Transverse colon (tissue), 4 donors: ENCODE measurements at regions not wholly inside any gene's neighbourhood (a gene's known extent, or its start where the extent isn't known, plus 50 kb on each side); places are given as distances from the start of the nearest gene placed in this dataset.

Source experiments
- DNase-seq: peaks from one replicate; pipeline ENCODE4 v3.0.0-alpha.2; 2019
- H3K27ac ChIP-seq, 4 donors: fragments of 200-600 bp; sonication (generic); 2 replicates each; pipeline ENCODE4 v1.5.1; 2016 to 2018; ENCODE audit warnings: inconsistent platforms in 4 of 4
- H3K27me3 ChIP-seq: fragments of 200-600 bp; sonication (generic); 2 replicates; pipeline ENCODE4 v1.5.1; 2017; ENCODE audit warnings: inconsistent platforms
- H3K36me3 ChIP-seq, 4 donors: fragments of 200-600 bp; sonication (generic); 2 replicates each; pipeline ENCODE4 v1.5.1; 2017 to 2019; ENCODE audit warnings: inconsistent platforms in 4 of 4
- H3K4me1 ChIP-seq, 4 donors: fragments of 200-600 bp; sonication (generic); 2 replicates each; pipeline ENCODE4 v1.5.1; 2017 to 2020; ENCODE audit warnings: inconsistent platforms in 4 of 4
- H3K4me3 ChIP-seq, 4 donors: fragments of 200-600 bp; sonication (generic); 1 replicate in 1 of 4; 2 replicates in 3 of 4; pipeline versions ENCODE4 v1.5.1 to v1.6.1; 2017 to 2019; ENCODE audit warnings: inconsistent platforms in 4 of 4
- H3K9me3 ChIP-seq, 2 donors: fragments of 200-600 bp; sonication (generic); 2 replicates each; pipeline ENCODE4 v1.5.1; 2017 to 2019; ENCODE audit warnings: inconsistent platforms in 2 of 2
- EP300 ChIP-seq: sonication (generic); formaldehyde crosslinking; IDR thresholded peaks from one replicate; pipeline ENCODE4 v1.6.1; 2017; ENCODE audit warnings: antibody characterized with exemption, low read depth
- POLR2A ChIP-seq: fragments of 450-650 bp; IDR thresholded peaks from one replicate; pipeline ENCODE4 v1.6.1; 2016; ENCODE audit warnings: antibody characterized with exemption, mild to moderate bottlenecking, moderate library complexity
- POLR2AphosphoS5 ChIP-seq, 3 donors: sonication (generic); formaldehyde crosslinking; IDR thresholded peaks; one replicate each; pipeline ENCODE4 v1.6.1; 2016; ENCODE audit warnings: antibody characterized with exemption in 3 of 3
- WGBS, 2 donors: methylation state at CpG; one replicate each; pipeline ENCODE4 v1.1.5; 2018; ENCODE audit warnings: low coverage in 1 of 2; 5-methylcytosine and 5-hydroxymethylcytosine counted together
- in situ Hi-C, 4 donors: fragments of 200-750 bp; cut with MboI; loops; one replicate each; pipeline versions ENCODE4 v1.15.0 to v1.15.1; 2017; ENCODE audit warnings: low sequenced_read_pairs in 3 of 4, low pct_ligation_motif_present in 1 of 4, low pct_unique_long_range_greater_than_20kb in 1 of 4
- intact Hi-C: fragments of 100-400 bp; cut with DNase I; formaldehyde crosslinking; loops from one replicate; pipeline ENCODE4 v1.15.1; 2023; ENCODE audit warnings: low total_unique reads
- TF ChIP-seq, protein P1 (sequence below), 5 experiments: fragments of 200-600 bp in 3 of 5; fragments of 450-650 bp in 2 of 5; sonication (generic) in 3 of 5; IDR thresholded peaks; 1 replicate in 2 of 5; 2 replicates in 3 of 5; pipeline ENCODE4 v1.5.1; 2016 to 2017; ENCODE audit warnings: antibody characterized with exemption in 5 of 5, inconsistent platforms in 3 of 5, mild to moderate bottlenecking in 2 of 5, moderate library complexity in 1 of 5

GRCh38 chr1:102296116-102296515 lies 299.4 kb upstream of the OLFM3 start:
- 81% methylated on average over 3 of the region's 3 CpGs; no CpG with 5 or more reads in 1 of the 2 donors for WGBS, 2 donors
- TF ChIP-seq POLR2A: no peak
- TF ChIP-seq, protein P1, sequence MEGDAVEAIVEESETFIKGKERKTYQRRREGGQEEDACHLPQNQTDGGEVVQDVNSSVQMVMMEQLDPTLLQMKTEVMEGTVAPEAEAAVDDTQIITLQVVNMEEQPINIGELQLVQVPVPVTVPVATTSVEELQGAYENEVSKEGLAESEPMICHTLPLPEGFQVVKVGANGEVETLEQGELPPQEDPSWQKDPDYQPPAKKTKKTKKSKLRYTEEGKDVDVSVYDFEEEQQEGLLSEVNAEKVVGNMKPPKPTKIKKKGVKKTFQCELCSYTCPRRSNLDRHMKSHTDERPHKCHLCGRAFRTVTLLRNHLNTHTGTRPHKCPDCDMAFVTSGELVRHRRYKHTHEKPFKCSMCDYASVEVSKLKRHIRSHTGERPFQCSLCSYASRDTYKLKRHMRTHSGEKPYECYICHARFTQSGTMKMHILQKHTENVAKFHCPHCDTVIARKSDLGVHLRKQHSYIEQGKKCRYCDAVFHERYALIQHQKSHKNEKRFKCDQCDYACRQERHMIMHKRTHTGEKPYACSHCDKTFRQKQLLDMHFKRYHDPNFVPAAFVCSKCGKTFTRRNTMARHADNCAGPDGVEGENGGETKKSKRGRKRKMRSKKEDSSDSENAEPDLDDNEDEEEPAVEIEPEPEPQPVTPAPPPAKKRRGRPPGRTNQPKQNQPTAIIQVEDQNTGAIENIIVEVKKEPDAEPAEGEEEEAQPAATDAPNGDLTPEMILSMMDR (IDR thresholded peaks at IDR 0.05): no peak
- no peak for TF ChIP-seq POLR2AphosphoS5 (IDR thresholded peaks at IDR 0.05)
- TF ChIP-seq EP300: no peak

GRCh38 chr1:102282955-102283354 lies 286.2 kb upstream of the OLFM3 start:
- H3K36me3 ChIP-seq: no peaks in the 10 kb centered on the region
- H3K9me3 ChIP-seq: no peaks in the 10 kb centered on the region
- in situ Hi-C loops: no loop called here
- 55 to 60% methylated on average over 1 of the region's 1 CpG for WGBS, 2 donors
- H3K27me3 ChIP-seq: no peaks in the 10 kb centered on the region
- no peak overlapping the region for H3K27ac ChIP-seq
- no peak for DNase-seq
- H3K4me1 ChIP-seq: no peaks in the 10 kb centered on the region
- intact Hi-C loops: no loop called here
- H3K4me3 ChIP-seq: no peak overlapping the region
- no peak for TF ChIP-seq POLR2AphosphoS5 (IDR thresholded peaks at IDR 0.05)
- TF ChIP-seq, protein P1 (IDR thresholded peaks at IDR 0.05): no peak
- TF ChIP-seq EP300: no peak
- TF ChIP-seq POLR2A: no peak

More at GRCh38 chr1:102296116-102296515, 299.4 kb upstream of the OLFM3 start:
- Histone ChIP-seq H3K27me3 (no peaks in the 10 kb centered on the region), H3K27ac (no peak overlapping the region), H3K9me3 (no peaks in the 10 kb centered on the region), H3K4me3 (no peak overlapping the region), H3K36me3 (no peaks in the 10 kb centered on the region), H3K4me1 (no peaks in the 10 kb centered on the region)
- intact Hi-C loops: no loop called here
- no peak for DNase-seq
- in situ Hi-C loops: no loop called here

DNA sequence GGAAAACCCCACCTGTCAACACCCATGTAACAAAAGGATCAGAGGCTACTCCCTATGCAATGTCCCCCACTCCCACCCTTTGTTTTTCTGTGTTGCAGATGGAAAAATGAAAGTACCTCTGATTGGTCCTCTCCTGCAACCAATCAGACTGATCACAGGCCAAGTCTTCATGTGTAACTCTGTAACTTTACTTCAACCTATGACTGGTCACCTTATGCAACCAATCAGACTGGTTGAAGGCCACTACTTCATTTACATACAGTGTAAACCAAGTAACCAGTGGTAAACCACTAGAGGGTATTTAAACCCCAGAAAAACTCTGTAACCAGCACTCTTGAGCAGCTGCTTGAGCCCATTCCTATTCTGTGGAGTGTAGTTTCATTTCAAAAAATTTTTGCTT lies 266.3 kb upstream of the OLFM3 start:
- H3K9me3 ChIP-seq: no peaks in the 10 kb centered on the region
- no peak overlapping the region for H3K27ac ChIP-seq
- no peak for DNase-seq
- no peaks in the 10 kb centered on the region for H3K4me1 ChIP-seq
- in situ Hi-C loops: no loop called here
- intact Hi-C loops: no loop called here
- no peaks in the 10 kb centered on the region for H3K36me3 ChIP-seq
- H3K4me3 ChIP-seq: no peak overlapping the region
- TF ChIP-seq, protein P1 (IDR thresholded peaks at IDR 0.05): no peak
- TF ChIP-seq POLR2AphosphoS5 (IDR thresholded peaks at IDR 0.05) (no peak), EP300 (no peak), POLR2A (no peak)
- H3K27me3 ChIP-seq: no peaks in the 10 kb centered on the region

GRCh38 chr1:102252731-102253505 lies 256.2 kb upstream of the OLFM3 start:
- Histone ChIP-seq H3K27me3 (no peaks in the 10 kb centered on the region), H3K9me3 (no peaks in the 10 kb centered on the region), H3K36me3 (no peaks in the 10 kb centered on the region), H3K27ac (no peak overlapping the region), H3K4me1 (no peaks in the 10 kb centered on the region), H3K4me3 (no peak overlapping the region)
- 59 to 73% methylated on average over 4 of the region's 4 CpGs for WGBS, 2 donors
- intact Hi-C loops: no loop called here
- TF ChIP-seq, protein P1 (IDR thresholded peaks at IDR 0.05): no peak
- TF ChIP-seq POLR2A (no peak), POLR2AphosphoS5 (IDR thresholded peaks at IDR 0.05) (no peak), EP300 (no peak)
- in situ Hi-C loops: no loop called here
- no peak for DNase-seq
